Prostate gland (tissue), 2 donors: ENCODE measurements at regions not wholly inside any gene's neighbourhood (a gene's known extent, or its start where the extent isn't known, plus 50 kb on each side); places are given as distances from the start of the nearest gene placed in this dataset.

Experiments used
- CTCF ChIP-seq, 4 experiments: fragments of 200-600 bp in 2 of 4; fragments of 450-650 bp in 2 of 4; sonication (generic) in 2 of 4; IDR thresholded peaks; 1 replicate in 3 of 4; 2 replicates in 1 of 4; pipeline ENCODE4 v1.5.1; 2016 to 2019; ENCODE audit warnings: antibody characterized with exemption in 4 of 4, mild to moderate bottlenecking in 2 of 4, moderate library complexity in 2 of 4
- POLR2A ChIP-seq: fragments of 450-650 bp; IDR thresholded peaks from one replicate; pipeline ENCODE4 v1.6.1; 2016; ENCODE audit warnings: antibody characterized with exemption, mild to moderate bottlenecking

- TF ChIP-seq CTCF (IDR thresholded peaks at IDR 0.05) = no peak
- no peak for TF ChIP-seq POLR2A
These were observed 75.0 kb upstream of the CPHXL start for GRCh38 chr16:75801307-75801706.
